ENCODE measurements at regions not wholly inside any gene's neighbourhood (a gene's known extent, or its start where the extent isn't known, plus 50 kb on each side); places are given as distances from the start of the nearest gene placed in this dataset.

DNA sequence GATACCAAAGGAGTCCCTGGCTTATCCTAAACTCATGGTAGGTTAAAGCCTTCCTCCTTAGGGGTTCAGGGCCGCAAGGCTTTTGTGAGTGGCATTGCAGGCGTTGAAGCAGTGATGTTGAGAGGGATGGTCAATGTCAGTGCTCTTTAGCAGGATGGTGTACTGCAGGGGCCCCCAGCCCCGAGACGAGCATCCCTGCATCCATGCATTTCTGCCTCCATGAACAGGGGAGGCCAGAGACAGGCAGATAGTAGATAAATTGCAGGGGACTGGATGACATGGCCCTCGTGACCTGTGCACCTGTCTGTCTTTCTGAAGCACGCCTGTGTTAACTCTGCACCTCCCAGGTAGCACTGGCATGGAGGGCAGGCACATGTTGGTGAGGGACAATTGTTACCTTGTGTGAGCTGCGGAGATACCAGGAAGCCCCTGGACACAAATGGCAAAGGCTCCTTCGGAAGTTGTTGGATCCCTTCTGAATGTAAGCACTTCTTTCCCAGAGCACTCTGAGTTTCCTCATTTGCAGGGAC is 133.5 kb downstream of the SNRPN start:
- no peak overlapping the region for H3K4me3 ChIP-seq
- peaks cover 2 to 100% of the 10 kb centered on the region in 2 donors for H3K36me3 ChIP-seq
- no peaks in the 10 kb centered on the region for H3K4me1 ChIP-seq
- intact Hi-C loops (cut with DNase I): no loop called here
- DNase-seq (no peak), ATAC-seq (no peak)
- TF ChIP-seq, protein P1, sequence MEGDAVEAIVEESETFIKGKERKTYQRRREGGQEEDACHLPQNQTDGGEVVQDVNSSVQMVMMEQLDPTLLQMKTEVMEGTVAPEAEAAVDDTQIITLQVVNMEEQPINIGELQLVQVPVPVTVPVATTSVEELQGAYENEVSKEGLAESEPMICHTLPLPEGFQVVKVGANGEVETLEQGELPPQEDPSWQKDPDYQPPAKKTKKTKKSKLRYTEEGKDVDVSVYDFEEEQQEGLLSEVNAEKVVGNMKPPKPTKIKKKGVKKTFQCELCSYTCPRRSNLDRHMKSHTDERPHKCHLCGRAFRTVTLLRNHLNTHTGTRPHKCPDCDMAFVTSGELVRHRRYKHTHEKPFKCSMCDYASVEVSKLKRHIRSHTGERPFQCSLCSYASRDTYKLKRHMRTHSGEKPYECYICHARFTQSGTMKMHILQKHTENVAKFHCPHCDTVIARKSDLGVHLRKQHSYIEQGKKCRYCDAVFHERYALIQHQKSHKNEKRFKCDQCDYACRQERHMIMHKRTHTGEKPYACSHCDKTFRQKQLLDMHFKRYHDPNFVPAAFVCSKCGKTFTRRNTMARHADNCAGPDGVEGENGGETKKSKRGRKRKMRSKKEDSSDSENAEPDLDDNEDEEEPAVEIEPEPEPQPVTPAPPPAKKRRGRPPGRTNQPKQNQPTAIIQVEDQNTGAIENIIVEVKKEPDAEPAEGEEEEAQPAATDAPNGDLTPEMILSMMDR (IDR thresholded peaks at IDR 0.05): no peak
- H3K9me3 ChIP-seq: peaks cover 2 to 100% of the 10 kb centered on the region in 2 donors
- no peak overlapping the region for H3K27ac ChIP-seq
- no peaks in the 10 kb centered on the region for H3K27me3 ChIP-seq

DNA sequence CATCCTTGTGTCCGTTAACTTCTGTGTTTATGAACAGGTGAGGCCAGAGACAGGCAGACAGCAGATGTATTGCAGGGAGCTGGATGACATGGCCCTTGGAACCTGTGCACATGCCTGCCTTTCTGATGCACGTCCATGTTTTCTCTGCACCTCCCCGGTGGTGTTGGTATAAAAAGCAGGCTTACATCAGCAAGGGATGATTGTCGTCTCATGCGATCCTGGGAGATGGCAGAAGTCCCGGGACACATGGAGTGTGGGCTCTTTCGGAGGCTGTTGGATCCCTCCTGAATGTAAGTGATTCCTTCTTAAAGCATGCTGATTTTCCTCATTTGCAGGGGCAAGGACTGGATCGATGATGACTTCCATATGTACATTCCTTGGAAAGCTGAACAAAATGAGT is 134.8 kb downstream of the SNRPN start:
- TF ChIP-seq, protein P1 (IDR thresholded peaks at IDR 0.05): no peak
- Histone ChIP-seq H3K9me3 (peaks cover 2 to 100% of the 10 kb centered on the region in 2 donors), H3K27me3 (no peaks in the 10 kb centered on the region), H3K36me3 (peaks cover 2 to 100% of the 10 kb centered on the region in 2 donors), H3K27ac (no peak overlapping the region), H3K4me1 (no peaks in the 10 kb centered on the region), H3K4me3 (no peak overlapping the region)
- DNase-seq: no peak
- ATAC-seq: no peak
- intact Hi-C loops (cut with DNase I): no loop called here

DNA sequence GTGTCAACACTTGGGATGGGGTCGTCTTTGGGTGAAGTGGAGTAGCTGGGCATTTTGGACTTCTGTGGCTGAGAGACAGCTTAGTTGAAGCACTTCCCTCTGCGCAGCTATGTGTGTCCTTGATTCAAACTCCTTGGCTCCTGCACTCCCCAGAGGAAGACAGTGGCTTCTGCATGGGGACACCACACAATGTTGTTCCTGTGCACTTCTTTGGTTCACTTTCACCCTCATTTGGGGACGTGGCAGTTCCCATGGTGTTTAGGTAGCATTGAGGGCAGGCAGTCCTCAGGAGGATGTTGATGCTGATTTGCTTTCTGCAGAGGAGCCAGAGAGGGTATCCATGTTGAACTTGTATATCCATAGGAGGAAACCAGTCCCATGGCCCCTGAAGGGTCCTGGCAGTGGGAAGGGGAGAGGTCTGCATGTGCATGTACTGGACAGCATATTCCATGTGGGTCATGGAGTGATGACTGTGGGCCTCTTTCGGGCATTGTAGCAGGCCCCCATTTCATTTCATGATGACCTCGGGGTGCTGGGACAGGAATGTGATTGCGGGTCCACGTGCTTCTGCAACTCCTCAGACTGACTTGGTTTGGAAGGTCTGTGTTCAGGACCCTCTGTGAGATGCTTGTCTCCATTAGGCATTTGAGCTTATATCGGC is 135.4 kb downstream of the SNRPN start:
- ATAC-seq (no peak), DNase-seq (no peak)
- no peaks in the 10 kb centered on the region for H3K27me3 ChIP-seq
- TF ChIP-seq, protein P1 (IDR thresholded peaks at IDR 0.05): no peak
- H3K4me3 ChIP-seq: no peak overlapping the region
- peaks cover 2 to 100% of the 10 kb centered on the region in 2 donors for H3K36me3 ChIP-seq
- H3K4me1 ChIP-seq: no peaks in the 10 kb centered on the region
- intact Hi-C loops (cut with DNase I): no loop called here
- H3K9me3 ChIP-seq: peaks cover 0 to 100% of the 10 kb centered on the region in 2 donors
- no peak overlapping the region for H3K27ac ChIP-seq

DNA sequence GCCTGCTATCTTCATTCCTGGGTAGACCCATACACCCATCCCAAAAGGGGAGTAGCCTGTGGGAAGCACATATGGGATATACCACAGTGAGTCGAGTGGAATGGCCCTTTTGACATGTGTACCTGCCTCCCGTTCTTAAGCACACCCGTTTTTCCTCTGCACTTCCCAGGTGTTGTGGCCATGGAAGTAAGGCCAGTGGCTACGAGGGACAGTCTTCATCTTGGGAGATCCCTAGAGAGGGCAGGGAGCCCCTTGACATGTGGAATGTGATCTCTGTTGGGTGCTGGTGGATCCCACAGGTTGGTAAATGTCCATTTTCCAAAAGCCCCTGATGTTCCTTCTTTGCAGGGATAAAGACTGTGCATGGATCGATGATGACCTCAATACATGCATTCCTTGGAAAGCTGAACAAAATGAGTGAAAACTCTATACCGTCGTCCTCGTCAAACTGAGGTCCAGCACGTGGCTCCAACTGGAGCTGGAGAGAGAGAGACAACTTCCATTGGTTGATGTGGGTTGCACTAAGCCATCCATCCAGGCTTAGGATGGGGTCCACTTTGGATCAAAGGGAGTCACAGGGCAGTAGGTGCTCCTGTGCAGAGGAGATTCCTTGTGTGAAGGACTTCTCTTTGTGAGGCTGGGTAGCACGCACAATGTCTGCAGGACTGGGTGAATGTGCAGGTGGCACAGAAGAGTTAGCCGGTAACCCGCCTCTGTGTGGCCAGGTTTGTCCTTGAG is 136.8 kb downstream of the SNRPN start:
- Histone ChIP-seq H3K4me3 (no peak overlapping the region), H3K4me1 (no peaks in the 10 kb centered on the region), H3K9me3 (peaks cover 3 to 100% of the 10 kb centered on the region in 2 donors), H3K27ac (no peak overlapping the region), H3K27me3 (no peaks in the 10 kb centered on the region), H3K36me3 (peaks cover 2 to 100% of the 10 kb centered on the region in 2 donors)
- intact Hi-C loops (cut with DNase I): no loop called here
- DNase-seq (no peak), ATAC-seq (no peak)
- TF ChIP-seq, protein P1 (IDR thresholded peaks at IDR 0.05): no peak

DNA sequence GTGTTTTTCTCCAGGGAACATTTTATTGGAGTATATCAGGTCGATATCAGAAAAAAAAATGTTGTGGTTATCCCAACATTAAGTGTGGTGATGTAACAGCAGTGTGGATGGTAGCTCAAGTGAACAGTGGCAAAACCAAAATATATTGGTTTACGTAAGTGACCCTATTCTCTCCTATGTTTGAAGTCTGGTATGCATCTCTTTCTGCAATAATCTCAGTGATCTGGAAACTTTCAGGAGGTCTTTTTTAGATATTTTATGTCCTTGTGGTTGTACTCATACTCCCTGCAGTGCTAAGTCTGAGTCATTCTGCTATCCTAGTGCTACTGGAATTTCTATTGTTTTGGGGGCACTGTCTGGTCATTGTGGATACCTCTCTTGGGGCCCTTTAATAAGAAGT is 137.9 kb downstream of the SNRPN start:
- TF ChIP-seq, protein P1 (IDR thresholded peaks at IDR 0.05): no peak
- Histone ChIP-seq H3K36me3 (peaks cover 2 to 100% of the 10 kb centered on the region in 2 donors), H3K4me1 (no peaks in the 10 kb centered on the region), H3K9me3 (peaks cover 3 to 100% of the 10 kb centered on the region in 2 donors), H3K27me3 (no peaks in the 10 kb centered on the region), H3K4me3 (no peak overlapping the region), H3K27ac (no peak overlapping the region)
- DNase-seq (no peak), ATAC-seq (no peak)
- intact Hi-C loops (cut with DNase I): no loop called here
